WTC11 (cell line): ENCODE measurements at regions not wholly inside any gene's neighbourhood (a gene's known extent, or its start where the extent isn't known, plus 50 kb on each side); places are given as distances from the start of the nearest gene placed in this dataset.
A peak's percentile ranks its signal among the peaks of the same experiment; 100 is the strongest.

ENCODE experiments used
- ATAC-seq: fragments of 200-7000 bp; cut with Tn5 transposase; 2 replicates; pipeline ENCODE4 v1.10.0; 2021; ENCODE audit warnings: mild to moderate bottlenecking, moderate library complexity
- CTCF ChIA-PET: fragments of 300-600 bp; sonication (Branson Sonifier 250); formaldehyde crosslinking; loops from one replicate; lab custom pipeline; 2021; ENCODE audit warnings: antibody characterized with exemption; lab: Charles Lee
- POLR2A ChIA-PET: fragments of 350-600 bp; sonication (Branson Sonifier 250); formaldehyde crosslinking; loops from one replicate; lab custom pipeline; 2021; ENCODE audit warnings: antibody characterized with exemption; lab: Charles Lee
- DNase-seq: peaks from one replicate; pipeline ENCODE4 v3.0.0; 2021; ENCODE audit warnings: low spot score
- H3K27ac Mint-ChIP-seq: 2 replicates; pipeline ENCODE4 v1.8.0; 2021; ENCODE audit warnings: mixed read lengths
- H3K27me3 Mint-ChIP-seq: 2 replicates; pipeline ENCODE4 v1.8.0; 2021; ENCODE audit warnings: low read depth, mild to moderate bottlenecking, moderate library complexity, mixed read lengths
- H3K36me3 Mint-ChIP-seq: 2 replicates; pipeline ENCODE4 v1.8.0; 2021; ENCODE audit warnings: mixed read lengths
- H3K4me1 Mint-ChIP-seq: 2 replicates; pipeline ENCODE4 v1.8.0; 2022; ENCODE audit warnings: mixed read lengths
- H3K4me3 Mint-ChIP-seq: 2 replicates; pipeline ENCODE4 v1.8.0; 2021; ENCODE audit warnings: mild to moderate bottlenecking, moderate library complexity, mixed read lengths
- H3K9me3 Mint-ChIP-seq: 2 replicates; pipeline ENCODE4 v1.8.0; 2021; ENCODE audit warnings: mixed read lengths
- AFF4 ChIP-seq: sonication (generic); formaldehyde crosslinking; IDR thresholded peaks from 2 replicates; pipeline ENCODE4 v1.8.1; 2023; ENCODE audit warnings: mild to moderate bottlenecking, missing genetic modification reagents, borderline replicate concordance
- ATF6 ChIP-seq: sonication (generic); formaldehyde crosslinking; IDR thresholded peaks from 2 replicates; pipeline ENCODE4 v1.8.1; 2023; ENCODE audit warnings: mild to moderate bottlenecking, missing genetic modification reagents
- E2F1 ChIP-seq: sonication (generic); formaldehyde crosslinking; IDR thresholded peaks from 2 replicates; pipeline ENCODE4 v1.8.0; 2022; ENCODE audit warnings: mild to moderate bottlenecking, missing genetic modification reagents
- ELF4 ChIP-seq: sonication (generic); formaldehyde crosslinking; IDR thresholded peaks from 2 replicates; pipeline ENCODE4 v1.8.1; 2022; ENCODE audit warnings: low read depth, mild to moderate bottlenecking, moderate library complexity, missing genetic modification reagents
- ETV6 ChIP-seq: sonication (generic); formaldehyde crosslinking; IDR thresholded peaks from 2 replicates; pipeline ENCODE4 v1.8.1; 2022; ENCODE audit warnings: mild to moderate bottlenecking, missing genetic modification reagents
- FOXJ3 ChIP-seq: sonication (generic); formaldehyde crosslinking; IDR thresholded peaks from 2 replicates; pipeline ENCODE4 v1.9.0; 2021; ENCODE audit warnings: missing genetic modification reagents, mild to moderate bottlenecking, borderline replicate concordance
- FOXK1 ChIP-seq: sonication (generic); formaldehyde crosslinking; IDR thresholded peaks from 2 replicates; pipeline ENCODE4 v1.8.0; 2022; ENCODE audit warnings: mild to moderate bottlenecking, moderate library complexity, missing genetic modification reagents
- FOXP4 ChIP-seq: sonication (generic); formaldehyde crosslinking; IDR thresholded peaks from 2 replicates; pipeline ENCODE4 v1.8.0; 2022; ENCODE audit warnings: mild to moderate bottlenecking, missing genetic modification reagents
- HMGA2 ChIP-seq: fragments of 250-450 bp; sonication (Bioruptor Pico); IDR thresholded peaks from 2 replicates; pipeline ENCODE4 v1.4.0; 2021; ENCODE audit warnings: mild to moderate bottlenecking, moderate library complexity
- MAX ChIP-seq: sonication (generic); formaldehyde crosslinking; IDR thresholded peaks from 2 replicates; pipeline ENCODE4 v1.8.0; 2022; ENCODE audit warnings: mild to moderate bottlenecking, missing genetic modification reagents
- MYBL2 ChIP-seq: sonication (generic); formaldehyde crosslinking; IDR thresholded peaks from 2 replicates; pipeline ENCODE4 v1.8.1; 2023; ENCODE audit warnings: mild to moderate bottlenecking, moderate library complexity, missing genetic modification reagents
- NFATC4 ChIP-seq: fragments of 250-450 bp; sonication (Bioruptor Pico); IDR thresholded peaks from 2 replicates; pipeline ENCODE4 v1.9.0; 2021; ENCODE audit warnings: mild to moderate bottlenecking
- NFE2L1 ChIP-seq: sonication (generic); formaldehyde crosslinking; IDR thresholded peaks from 2 replicates; pipeline ENCODE4 v1.8.1; 2023; ENCODE audit warnings: missing genetic modification reagents
- PRDM15 ChIP-seq: sonication (generic); formaldehyde crosslinking; IDR thresholded peaks from 2 replicates; pipeline ENCODE4 v1.8.0; 2022; ENCODE audit warnings: missing genetic modification reagents
- RORB ChIP-seq: fragments of 250-450 bp; sonication (Bioruptor Pico); IDR thresholded peaks from 2 replicates; pipeline ENCODE4 v1.9.0; 2021; ENCODE audit warnings: mild to moderate bottlenecking
- SMAD4 ChIP-seq: sonication (generic); formaldehyde crosslinking; IDR thresholded peaks from 2 replicates; pipeline ENCODE4 v1.8.0; 2022; ENCODE audit warnings: mild to moderate bottlenecking, missing genetic modification reagents
- SOX15 ChIP-seq: fragments of 250-450 bp; sonication (Bioruptor Pico); IDR thresholded peaks from 2 replicates; pipeline ENCODE4 v1.9.0; 2021; ENCODE audit warnings: mild to moderate bottlenecking
- TCF7 ChIP-seq: sonication (generic); formaldehyde crosslinking; IDR thresholded peaks from 2 replicates; pipeline ENCODE4 v1.8.0; 2022; ENCODE audit warnings: mild to moderate bottlenecking, low read depth, missing genetic modification reagents, moderate library complexity
- TP53 ChIP-seq: sonication (generic); formaldehyde crosslinking; IDR thresholded peaks from 2 replicates; pipeline ENCODE4 v1.8.1; 2023; ENCODE audit warnings: mild to moderate bottlenecking, missing genetic modification reagents
- ZNF219 ChIP-seq: sonication (generic); formaldehyde crosslinking; IDR thresholded peaks from 2 replicates; pipeline ENCODE4 v1.8.0; 2023; ENCODE audit warnings: missing genetic modification reagents, mild to moderate bottlenecking, borderline replicate concordance
- ZNF416 ChIP-seq: fragments of 250-450 bp; sonication (Bioruptor Pico); IDR thresholded peaks from 2 replicates; pipeline ENCODE4 v1.9.0; 2021; ENCODE audit warnings: mild to moderate bottlenecking, inconsistent platforms
- ZSCAN18 ChIP-seq: fragments of 250-450 bp; sonication (Bioruptor Pico); IDR thresholded peaks from 2 replicates; pipeline ENCODE4 v2.1.2; 2022; ENCODE audit warnings: mild to moderate bottlenecking, moderate library complexity

GRCh38 chr6:92052513-92052912 is 1366.8 kb downstream of the EPHA7 start:
- Mint-ChIP-seq H3K27me3 (no peaks in the 10 kb centered on the region), H3K27ac (no peak overlapping the region), H3K4me1 (peaks cover 3% of the 10 kb centered on the region; the same call in 1 of the 2 replicates), H3K9me3 (peaks cover under 1% of the 10 kb centered on the region; the same call in 1 of the 2 replicates), H3K4me3 (no peak overlapping the region), H3K36me3 (no peaks in the 10 kb centered on the region)
- no peak for ATAC-seq
- CTCF ChIA-PET = no interaction called here
- POLR2A ChIA-PET = no interaction called here
- DNase-seq = no peak
- TF ChIP-seq ATF6 (CRISPR knock-in tag) = no peak
- no peak for TF ChIP-seq FOXK1 (CRISPR knock-in tag)
- TF ChIP-seq HMGA2 (CRISPR knock-in tag) = no peak
- TF ChIP-seq SOX15 = no peak
- TF ChIP-seq MAX (CRISPR knock-in tag) = no peak
- TF ChIP-seq E2F1 (CRISPR knock-in tag) = no peak
- TF ChIP-seq RORB (CRISPR knock-in tag) = no peak
- TF ChIP-seq ETV6 (CRISPR knock-in tag) = no peak
- no peak for TF ChIP-seq FOXP4
- no peak for TF ChIP-seq PRDM15
- TF ChIP-seq NFATC4 (CRISPR knock-in tag) = no peak
- no peak for TF ChIP-seq ZSCAN18 (CRISPR knock-in tag)
- no peak for TF ChIP-seq ZNF219 (CRISPR knock-in tag)
- no peak for TF ChIP-seq TP53
- no peak for TF ChIP-seq TCF7 (CRISPR knock-in tag)
- TF ChIP-seq MYBL2 (CRISPR knock-in tag) = no peak

- no peak for DNase-seq
- no peak overlapping the region for H3K4me3 Mint-ChIP-seq
- H3K9me3 Mint-ChIP-seq = no peaks in the 10 kb centered on the region
- H3K4me1 Mint-ChIP-seq = peaks cover 3% of the 10 kb centered on the region; the same call in 1 of the 2 replicates
- ATAC-seq = peak; percentile 36; the same call in 1 of the 2 replicates
- TF ChIP-seq AFF4 (CRISPR knock-in tag) (no peak), NFE2L1 (no peak), FOXJ3 (no peak), ELF4 (no peak), SMAD4 (CRISPR knock-in tag) (no peak), ZNF416 (no peak)
- H3K27ac Mint-ChIP-seq = no peak overlapping the region
- CTCF ChIA-PET = no interaction called here
- no peaks in the 10 kb centered on the region for H3K36me3 Mint-ChIP-seq
- H3K27me3 Mint-ChIP-seq = no peaks in the 10 kb centered on the region
- POLR2A ChIA-PET = interaction anchor here (0.6 kb wide), 1 partner anchor 582 kb away, joined by 4 read pairs; no protein-coding TSS in a partner anchor
Observed at GRCh38 chr6:92050216-92050615, 1369.1 kb downstream of the EPHA7 start.
